ENCODE measurements at regions not wholly inside any gene's neighbourhood (a gene's known extent, or its start where the extent isn't known, plus 50 kb on each side); places are given as distances from the start of the nearest gene placed in this dataset.

- H2AFZ ChIP-seq (ENCODE audit: low read length), result no peak overlapping the region
- no peaks in the 10 kb centered on the region for H3K27me3 ChIP-seq (ENCODE audit: control insufficient read depth, insufficient read depth, low read length)
- no peaks in the 10 kb centered on the region for H3K9me3 ChIP-seq (ENCODE audit: control insufficient read depth, insufficient read depth, low read depth, low read length)
- no peaks in the 10 kb centered on the region for H3K4me1 ChIP-seq (ENCODE audit: control insufficient read depth, extremely low read depth, insufficient read depth, low read length)
- H3K9ac ChIP-seq (ENCODE audit: insufficient read depth, low read length), result no peak overlapping the region
- no peak overlapping the region for H3K4me3 ChIP-seq (replicated peaks in 1 of 4; ENCODE audit: control extremely low read depth in 1 of 4, insufficient read depth in 1 of 4, low read depth in 3 of 4, low read length in 4 of 4)
- no peak for TF ChIP-seq EZH2 (IDR thresholded peaks at IDR 0.05; ENCODE audit: low read length, missing control alignments)
- no peak for TF ChIP-seq CTCF (conservative IDR thresholded peaks at IDR 0.05 in 1 of 2, IDR thresholded peaks at IDR 0.05 in 1 of 2; ENCODE audit: low read depth in 1 of 2, low read length in 2 of 2)
- no peaks in the 10 kb centered on the region for H4K20me1 ChIP-seq (ENCODE audit: control insufficient read depth, extremely low read depth, insufficient read depth, low read length)
- H3K27ac ChIP-seq (ENCODE audit: insufficient read depth, low read length), result no peak overlapping the region
- H3K79me2 ChIP-seq (ENCODE audit: control insufficient read depth, insufficient read depth, low read length), result no peaks in the 10 kb centered on the region
- H3K36me3 ChIP-seq (ENCODE audit: control insufficient read depth, insufficient read depth, low read length), result no peaks in the 10 kb centered on the region
- H3K4me2 ChIP-seq (ENCODE audit: extremely low read depth, insufficient read depth, low read length), result no peak overlapping the region
- DNase-seq (ENCODE audit: low read depth in 2 of 2), result no peak
These were observed 79.0 kb downstream of the C5orf15 start for GRCh38 chr5:133889271-133889905.

- Histone ChIP-seq H3K4me1 (ENCODE audit: control insufficient read depth, extremely low read depth, insufficient read depth, low read length) (no peaks in the 10 kb centered on the region), H3K4me2 (ENCODE audit: extremely low read depth, insufficient read depth, low read length) (no peak overlapping the region), H3K27me3 (ENCODE audit: control insufficient read depth, insufficient read depth, low read length) (no peaks in the 10 kb centered on the region), H3K27ac (ENCODE audit: insufficient read depth, low read length) (no peak overlapping the region), H3K9me3 (ENCODE audit: control insufficient read depth, insufficient read depth, low read depth, low read length) (no peaks in the 10 kb centered on the region), H3K4me3 (replicated peaks in 1 of 4; ENCODE audit: control extremely low read depth in 1 of 4, insufficient read depth in 1 of 4, low read depth in 3 of 4, low read length in 4 of 4) (no peak overlapping the region), H3K79me2 (ENCODE audit: control insufficient read depth, insufficient read depth, low read length) (no peaks in the 10 kb centered on the region), H3K36me3 (ENCODE audit: control insufficient read depth, insufficient read depth, low read length) (no peaks in the 10 kb centered on the region), H2AFZ (ENCODE audit: low read length) (no peak overlapping the region), H3K9ac (ENCODE audit: insufficient read depth, low read length) (no peak overlapping the region), H4K20me1 (ENCODE audit: control insufficient read depth, extremely low read depth, insufficient read depth, low read length) (no peaks in the 10 kb centered on the region)
- TF ChIP-seq CTCF (conservative IDR thresholded peaks at IDR 0.05 in 1 of 2, IDR thresholded peaks at IDR 0.05 in 1 of 2; ENCODE audit: low read depth in 1 of 2, low read length in 2 of 2) (no peak), EZH2 (IDR thresholded peaks at IDR 0.05; ENCODE audit: low read length, missing control alignments) (no peak)
- DNase-seq (ENCODE audit: low read depth in 2 of 2), result no peak
These were observed 79.8 kb downstream of the C5orf15 start for GRCh38 chr5:133888625-133888991.

GRCh38 chr5:133885566-133885965 lies 82.9 kb downstream of the C5orf15 start:
- peaks cover 7% of the 10 kb centered on the region for H3K27me3 ChIP-seq (ENCODE audit: control insufficient read depth, insufficient read depth, low read length)
- H3K36me3 ChIP-seq (ENCODE audit: control insufficient read depth, insufficient read depth, low read length), result no peaks in the 10 kb centered on the region
- H2AFZ ChIP-seq (ENCODE audit: low read length), result no peak overlapping the region
- no peak for DNase-seq (ENCODE audit: low read depth in 2 of 2)
- H3K9me3 ChIP-seq (ENCODE audit: control insufficient read depth, insufficient read depth, low read depth, low read length), result no peaks in the 10 kb centered on the region
- H3K4me1 ChIP-seq (ENCODE audit: control insufficient read depth, extremely low read depth, insufficient read depth, low read length), result no peaks in the 10 kb centered on the region
- no peak overlapping the region for H3K4me3 ChIP-seq (replicated peaks in 1 of 4; ENCODE audit: control extremely low read depth in 1 of 4, insufficient read depth in 1 of 4, low read depth in 3 of 4, low read length in 4 of 4)
- no peak overlapping the region for H3K27ac ChIP-seq (ENCODE audit: insufficient read depth, low read length)
- no peaks in the 10 kb centered on the region for H4K20me1 ChIP-seq (ENCODE audit: control insufficient read depth, extremely low read depth, insufficient read depth, low read length)
- H3K79me2 ChIP-seq (ENCODE audit: control insufficient read depth, insufficient read depth, low read length), result no peaks in the 10 kb centered on the region
- TF ChIP-seq CTCF (conservative IDR thresholded peaks at IDR 0.05 in 1 of 2, IDR thresholded peaks at IDR 0.05 in 1 of 2; ENCODE audit: low read depth in 1 of 2, low read length in 2 of 2) (no peak), EZH2 (IDR thresholded peaks at IDR 0.05; ENCODE audit: low read length, missing control alignments) (no peak)
- no peak overlapping the region for H3K9ac ChIP-seq (ENCODE audit: insufficient read depth, low read length)
- no peak overlapping the region for H3K4me2 ChIP-seq (ENCODE audit: extremely low read depth, insufficient read depth, low read length)

Measured in fibroblast of lung (primary cell).